ENCODE measurements at regions not wholly inside any gene's neighbourhood (a gene's known extent, or its start where the extent isn't known, plus 50 kb on each side); places are given as distances from the start of the nearest gene placed in this dataset.

DNA sequence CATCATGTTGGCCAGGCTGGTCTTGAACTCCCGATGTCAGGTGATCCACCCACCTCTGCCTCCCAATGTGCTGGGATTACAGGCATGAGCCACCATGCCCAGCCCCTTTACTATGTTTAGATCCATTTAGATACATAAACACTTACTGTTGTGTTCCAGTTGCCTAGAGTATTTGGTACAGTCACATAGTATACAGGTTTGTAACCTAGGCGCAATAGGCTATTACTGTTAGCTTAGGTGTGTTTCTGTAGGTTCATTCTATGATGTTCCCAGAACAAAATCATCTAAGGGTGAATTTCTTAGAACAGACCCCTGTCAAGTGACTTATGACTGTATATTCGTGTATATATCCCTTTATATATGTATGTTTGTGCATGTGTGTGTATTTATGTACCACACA, 61.8 kb downstream of the MYCN start:
- TF ChIP-seq, protein P1, sequence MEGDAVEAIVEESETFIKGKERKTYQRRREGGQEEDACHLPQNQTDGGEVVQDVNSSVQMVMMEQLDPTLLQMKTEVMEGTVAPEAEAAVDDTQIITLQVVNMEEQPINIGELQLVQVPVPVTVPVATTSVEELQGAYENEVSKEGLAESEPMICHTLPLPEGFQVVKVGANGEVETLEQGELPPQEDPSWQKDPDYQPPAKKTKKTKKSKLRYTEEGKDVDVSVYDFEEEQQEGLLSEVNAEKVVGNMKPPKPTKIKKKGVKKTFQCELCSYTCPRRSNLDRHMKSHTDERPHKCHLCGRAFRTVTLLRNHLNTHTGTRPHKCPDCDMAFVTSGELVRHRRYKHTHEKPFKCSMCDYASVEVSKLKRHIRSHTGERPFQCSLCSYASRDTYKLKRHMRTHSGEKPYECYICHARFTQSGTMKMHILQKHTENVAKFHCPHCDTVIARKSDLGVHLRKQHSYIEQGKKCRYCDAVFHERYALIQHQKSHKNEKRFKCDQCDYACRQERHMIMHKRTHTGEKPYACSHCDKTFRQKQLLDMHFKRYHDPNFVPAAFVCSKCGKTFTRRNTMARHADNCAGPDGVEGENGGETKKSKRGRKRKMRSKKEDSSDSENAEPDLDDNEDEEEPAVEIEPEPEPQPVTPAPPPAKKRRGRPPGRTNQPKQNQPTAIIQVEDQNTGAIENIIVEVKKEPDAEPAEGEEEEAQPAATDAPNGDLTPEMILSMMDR (IDR thresholded peaks at IDR 0.05), result no peak
- no peak for TF ChIP-seq POLR2A (IDR thresholded peaks at IDR 0.05)
- no peak for TF ChIP-seq POLR2AphosphoS5 (IDR thresholded peaks at IDR 0.05; ENCODE audit: insufficient read depth in 1 of 2, low read depth in 1 of 2)
- intact Hi-C loops (cut with DNase I), result no loop called here
- no peaks in the 10 kb centered on the region for H3K36me3 ChIP-seq
- H3K9me3 ChIP-seq, result no peaks in the 10 kb centered on the region
- no peak for DNase-seq (ENCODE audit: extremely low spot score in 2 of 2)
- no peaks in the 10 kb centered on the region for H3K27me3 ChIP-seq
- no peak overlapping the region for H3K27ac ChIP-seq
- H3K4me3 ChIP-seq, result no peak overlapping the region
- no peaks in the 10 kb centered on the region for H3K4me1 ChIP-seq

DNA sequence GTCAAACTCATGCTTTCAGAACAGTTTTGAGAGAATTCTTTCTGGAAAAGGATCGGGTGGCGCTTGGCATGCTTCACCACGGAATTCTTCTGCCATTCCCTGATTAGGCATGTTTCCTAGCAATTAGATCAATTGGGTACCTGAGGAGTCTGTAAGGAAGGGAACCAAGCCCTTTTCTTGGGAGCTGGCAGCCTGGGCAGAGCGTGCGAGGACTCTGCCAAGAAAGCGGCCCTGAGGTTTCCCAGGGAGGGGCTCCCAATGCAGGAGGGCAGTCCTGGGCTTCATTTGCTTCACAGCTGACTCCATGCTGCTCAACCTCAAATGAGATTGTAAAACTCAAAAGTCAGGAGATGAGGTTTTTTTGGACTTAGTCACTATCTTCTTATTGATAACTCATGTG, 60.3 kb downstream of the MYCN start:
- Histone ChIP-seq H3K27ac (no peak overlapping the region), H3K4me1 (no peaks in the 10 kb centered on the region), H3K4me3 (no peak overlapping the region), H3K27me3 (no peaks in the 10 kb centered on the region), H3K9me3 (no peaks in the 10 kb centered on the region), H3K36me3 (no peaks in the 10 kb centered on the region)
- DNase-seq (ENCODE audit: extremely low spot score in 2 of 2), result no peak
- TF ChIP-seq POLR2AphosphoS5 (IDR thresholded peaks at IDR 0.05; ENCODE audit: insufficient read depth in 1 of 2, low read depth in 1 of 2), result no peak
- no peak for TF ChIP-seq POLR2A (IDR thresholded peaks at IDR 0.05)
- TF ChIP-seq, protein P1 (IDR thresholded peaks at IDR 0.05), result no peak
- intact Hi-C loops (cut with DNase I), result no loop called here

GRCh38 chr2:15999596-16000469, 59.5 kb downstream of the MYCN start:
- Histone ChIP-seq H3K36me3 (no peaks in the 10 kb centered on the region), H3K4me1 (no peaks in the 10 kb centered on the region), H3K9me3 (no peaks in the 10 kb centered on the region), H3K27me3 (no peaks in the 10 kb centered on the region), H3K27ac (no peak overlapping the region), H3K4me3 (no peak overlapping the region)
- DNase-seq (ENCODE audit: extremely low spot score in 2 of 2), result no peak
- no peak for TF ChIP-seq POLR2AphosphoS5 (IDR thresholded peaks at IDR 0.05; ENCODE audit: insufficient read depth in 1 of 2, low read depth in 1 of 2)
- TF ChIP-seq, protein P1 (IDR thresholded peaks at IDR 0.05), result no peak
- TF ChIP-seq POLR2A (IDR thresholded peaks at IDR 0.05), result no peak
- intact Hi-C loops (cut with DNase I), result no loop called here

- Histone ChIP-seq H3K4me3 (no peak overlapping the region), H3K36me3 (no peaks in the 10 kb centered on the region), H3K9me3 (no peaks in the 10 kb centered on the region), H3K4me1 (no peaks in the 10 kb centered on the region), H3K27me3 (no peaks in the 10 kb centered on the region), H3K27ac (no peak overlapping the region)
- TF ChIP-seq, protein P1 (IDR thresholded peaks at IDR 0.05), result no peak
- TF ChIP-seq POLR2AphosphoS5 (IDR thresholded peaks at IDR 0.05; ENCODE audit: insufficient read depth in 1 of 2, low read depth in 1 of 2), result no peak
- TF ChIP-seq POLR2A (IDR thresholded peaks at IDR 0.05), result no peak
- no peak for DNase-seq (ENCODE audit: extremely low spot score in 2 of 2)
- intact Hi-C loops (cut with DNase I), result no loop called here
Observed at GRCh38 chr2:15997728-15998280, 57.5 kb downstream of the MYCN start.
